ENCODE measurements at regions not wholly inside any gene's neighbourhood (a gene's known extent, or its start where the extent isn't known, plus 50 kb on each side); places are given as distances from the start of the nearest gene placed in this dataset.

GRCh38 chr7:15743926-15744480, 57.5 kb upstream of the MEOX2 start:
- no peaks in the 10 kb centered on the region for H3K9me2 ChIP-seq (replicated peaks; ENCODE audit: insufficient read depth, low read length)
- no peak overlapping the region for H3K27ac ChIP-seq (ENCODE audit: low read length)
- H2AFZ ChIP-seq (ENCODE audit: low read length), result no peak overlapping the region
- no peaks in the 10 kb centered on the region for H3K79me2 ChIP-seq (ENCODE audit: low read length)
- no peaks in the 10 kb centered on the region for H3K4me1 ChIP-seq (ENCODE audit: low read length)
- H3K27me3 ChIP-seq (ENCODE audit: low read length), result no peaks in the 10 kb centered on the region
- DNase-seq, result no peak
- H3K36me3 ChIP-seq (ENCODE audit: insufficient read depth, low read length), result no peaks in the 10 kb centered on the region
- H3K4me2 ChIP-seq (ENCODE audit: low read depth, low read length, poor library complexity, severe bottlenecking), result no peak overlapping the region
- H3K9me3 ChIP-seq (ENCODE audit: low read length), result no peaks in the 10 kb centered on the region
- H3K9ac ChIP-seq (ENCODE audit: low read length), result no peak overlapping the region
- no peaks in the 10 kb centered on the region for H4K20me1 ChIP-seq (ENCODE audit: insufficient read depth, low read depth, low read length)
- H3K4me3 ChIP-seq (ENCODE audit: low read length), result no peak overlapping the region

- H3K4me2 ChIP-seq (ENCODE audit: low read depth, low read length, poor library complexity, severe bottlenecking), result no peak overlapping the region
- no peaks in the 10 kb centered on the region for H4K20me1 ChIP-seq (ENCODE audit: insufficient read depth, low read depth, low read length)
- no peaks in the 10 kb centered on the region for H3K4me1 ChIP-seq (ENCODE audit: low read length)
- H2AFZ ChIP-seq (ENCODE audit: low read length), result no peak overlapping the region
- no peaks in the 10 kb centered on the region for H3K27me3 ChIP-seq (ENCODE audit: low read length)
- no peak overlapping the region for H3K27ac ChIP-seq (ENCODE audit: low read length)
- H3K9me2 ChIP-seq (replicated peaks; ENCODE audit: insufficient read depth, low read length), result no peaks in the 10 kb centered on the region
- no peaks in the 10 kb centered on the region for H3K79me2 ChIP-seq (ENCODE audit: low read length)
- no peaks in the 10 kb centered on the region; the same call in 1 of the 2 replicates for H3K9me3 ChIP-seq (ENCODE audit: low read length)
- no peaks in the 10 kb centered on the region for H3K36me3 ChIP-seq (ENCODE audit: insufficient read depth, low read length)
- DNase-seq, result no peak
- H3K9ac ChIP-seq (ENCODE audit: low read length), result no peak overlapping the region
- H3K4me3 ChIP-seq (ENCODE audit: low read length), result no peak overlapping the region
These were observed 51.1 kb upstream of the MEOX2 start for GRCh38 chr7:15737601-15738000.

All from Karpas-422 (cell line).